Fibroblast of lung (primary cell): ENCODE measurements at regions not wholly inside any gene's neighbourhood (a gene's known extent, or its start where the extent isn't known, plus 50 kb on each side); places are given as distances from the start of the nearest gene placed in this dataset.

Experiments
- DNase-seq, 2 donors: peaks; one replicate each; pipeline versions ENCODE4 v3.0.0 to v3.0.0-alpha.2; 2010; ENCODE audit warnings: low read depth in 2 of 2
- H2AFZ ChIP-seq: 2 replicates; pipeline ENCODE4 v1.5.1; 2012; ENCODE audit warnings: low read length, control low read depth, inconsistent platforms
- H3K27ac ChIP-seq: 2 replicates; pipeline ENCODE4 v1.5.1; 2011; ENCODE audit warnings: low read length, control low read depth; ENCODE audit not compliant: insufficient read depth
- H3K27me3 ChIP-seq: 2 replicates; pipeline ENCODE4 v1.5.1; 2011; ENCODE audit warnings: mild to moderate bottlenecking, low read length; ENCODE audit not compliant: control insufficient read depth, insufficient read depth
- H3K36me3 ChIP-seq: 2 replicates; pipeline ENCODE4 v1.5.1; 2011; ENCODE audit warnings: low read length; ENCODE audit not compliant: control insufficient read depth, insufficient read depth
- H3K4me1 ChIP-seq: 2 replicates; pipeline ENCODE4 v1.5.1; 2011; ENCODE audit warnings: low read length; ENCODE audit not compliant: control insufficient read depth, insufficient read depth; ENCODE audit errors: extremely low read depth
- H3K4me2 ChIP-seq: 2 replicates; pipeline ENCODE4 v1.5.1; 2011; ENCODE audit warnings: low read length, control low read depth; ENCODE audit not compliant: insufficient read depth; ENCODE audit errors: extremely low read depth
- H3K4me3 ChIP-seq, 4 experiments: fragments of 200-600 bp in 1 of 4; sonication (generic) in 1 of 4; replicated peaks in 1 of 4; 2 replicates each; pipeline ENCODE4 v1.5.1; 2011 to 2016; ENCODE audit warnings: low read length in 4 of 4, low read depth in 3 of 4, mild to moderate bottlenecking in 3 of 4, control low read depth in 2 of 4, inconsistent platforms in 1 of 4, mixed read lengths in 1 of 4; ENCODE audit not compliant: insufficient read depth in 1 of 4; ENCODE audit errors: control extremely low read depth in 1 of 4
- H3K79me2 ChIP-seq: 2 replicates; pipeline ENCODE4 v1.5.1; 2012; ENCODE audit warnings: mild to moderate bottlenecking, low read length, inconsistent platforms; ENCODE audit not compliant: control insufficient read depth, insufficient read depth
- H3K9ac ChIP-seq: 2 replicates; pipeline ENCODE4 v1.5.1; 2011; ENCODE audit warnings: mild to moderate bottlenecking, low read length, control low read depth; ENCODE audit not compliant: insufficient read depth
- H3K9me3 ChIP-seq: 2 replicates; pipeline ENCODE4 v1.5.1; 2012; ENCODE audit warnings: low read depth, low read length; ENCODE audit not compliant: control insufficient read depth, insufficient read depth
- H4K20me1 ChIP-seq: 2 replicates; pipeline ENCODE4 v1.5.1; 2011; ENCODE audit warnings: low read length; ENCODE audit not compliant: control insufficient read depth, insufficient read depth; ENCODE audit errors: extremely low read depth
- CTCF ChIP-seq, 2 donors: IDR thresholded peaks in 1 of 2; conservative IDR thresholded peaks in 1 of 2; 1 replicate in 1 of 2; 2 replicates in 1 of 2; pipeline ENCODE4 v1.5.1; 2011 to 2012; ENCODE audit warnings: low read length in 2 of 2, control low read depth in 1 of 2, inconsistent platforms in 1 of 2, low read depth in 1 of 2, mild to moderate bottlenecking in 1 of 2
- EZH2 ChIP-seq: IDR thresholded peaks from 2 replicates; pipeline ENCODE4 v1.5.1; 2012; ENCODE audit warnings: low read length, control low read depth, mild to moderate bottlenecking; ENCODE audit errors: missing control alignments

GRCh38 chr13:83798731-83799130, 83.5 kb downstream of the SLITRK1 start:
- no peak overlapping the region for H3K4me2 ChIP-seq
- no peaks in the 10 kb centered on the region for H3K4me1 ChIP-seq
- H2AFZ ChIP-seq = no peak overlapping the region
- H3K9me3 ChIP-seq = no peaks in the 10 kb centered on the region
- H3K27me3 ChIP-seq = no peaks in the 10 kb centered on the region
- H3K9ac ChIP-seq = no peak overlapping the region
- H3K36me3 ChIP-seq = no peaks in the 10 kb centered on the region
- no peak overlapping the region for H3K27ac ChIP-seq
- H4K20me1 ChIP-seq = no peaks in the 10 kb centered on the region
- H3K79me2 ChIP-seq = no peaks in the 10 kb centered on the region
- DNase-seq = peak; percentile 45 to 51
- H3K4me3 ChIP-seq = no peak overlapping the region
- TF ChIP-seq CTCF (conservative IDR thresholded peaks at IDR 0.05 in 1 of 2, IDR thresholded peaks at IDR 0.05 in 1 of 2; ENCODE audit: low read depth in 1 of 2, low read length in 2 of 2) = no peak

- DNase-seq = no peak
- H3K27ac ChIP-seq = no peak overlapping the region
- H3K27me3 ChIP-seq = no peaks in the 10 kb centered on the region
- H3K9ac ChIP-seq = no peak overlapping the region
- no peaks in the 10 kb centered on the region for H3K36me3 ChIP-seq
- H3K79me2 ChIP-seq = no peaks in the 10 kb centered on the region
- H3K9me3 ChIP-seq = no peaks in the 10 kb centered on the region
- H3K4me1 ChIP-seq = no peaks in the 10 kb centered on the region
- H2AFZ ChIP-seq = no peak overlapping the region
- H3K4me3 ChIP-seq = no peak overlapping the region
- no peaks in the 10 kb centered on the region for H4K20me1 ChIP-seq
- TF ChIP-seq EZH2 = no peak
- no peak overlapping the region for H3K4me2 ChIP-seq
These were observed 85.9 kb downstream of the SLITRK1 start for GRCh38 chr13:83796364-83796763.

GRCh38 chr13:83794583-83794982, 87.7 kb downstream of the SLITRK1 start:
- DNase-seq = no peak
- H3K9ac ChIP-seq = no peak overlapping the region

More at GRCh38 chr13:83794583-83794982, 87.7 kb downstream of the SLITRK1 start:
- no peaks in the 10 kb centered on the region for H4K20me1 ChIP-seq
- no peaks in the 10 kb centered on the region for H3K79me2 ChIP-seq
- no peak overlapping the region for H3K27ac ChIP-seq
- no peaks in the 10 kb centered on the region for H3K4me1 ChIP-seq
- H3K4me2 ChIP-seq = no peak overlapping the region
- no peak overlapping the region for H3K4me3 ChIP-seq
- H3K36me3 ChIP-seq = no peaks in the 10 kb centered on the region
- TF ChIP-seq CTCF (conservative IDR thresholded peaks at IDR 0.05 in 1 of 2, IDR thresholded peaks at IDR 0.05 in 1 of 2; ENCODE audit: low read depth in 1 of 2, low read length in 2 of 2) (no peak), EZH2 (no peak)
- H3K27me3 ChIP-seq = no peaks in the 10 kb centered on the region
- no peak overlapping the region for H2AFZ ChIP-seq
- no peaks in the 10 kb centered on the region for H3K9me3 ChIP-seq
